B cell (primary cell): ENCODE measurements at regions not wholly inside any gene's neighbourhood (a gene's known extent, or its start where the extent isn't known, plus 50 kb on each side); places are given as distances from the start of the nearest gene placed in this dataset.

Experiments
- CTCF ChIP-seq: fragments of 200-600 bp; IDR thresholded peaks from one replicate; pipeline ENCODE4 v1.8.0; 2022; ENCODE audit warnings: antibody characterized with exemption, mild to moderate bottlenecking
- EZH2 ChIP-seq: IDR thresholded peaks from 2 replicates; pipeline ENCODE4 v1.6.1; 2012; ENCODE audit warnings: borderline replicate concordance, low read depth, mild to moderate bottlenecking, moderate library complexity, low read length; ENCODE audit not compliant: insufficient read depth, poor library complexity, severe bottlenecking

DNA sequence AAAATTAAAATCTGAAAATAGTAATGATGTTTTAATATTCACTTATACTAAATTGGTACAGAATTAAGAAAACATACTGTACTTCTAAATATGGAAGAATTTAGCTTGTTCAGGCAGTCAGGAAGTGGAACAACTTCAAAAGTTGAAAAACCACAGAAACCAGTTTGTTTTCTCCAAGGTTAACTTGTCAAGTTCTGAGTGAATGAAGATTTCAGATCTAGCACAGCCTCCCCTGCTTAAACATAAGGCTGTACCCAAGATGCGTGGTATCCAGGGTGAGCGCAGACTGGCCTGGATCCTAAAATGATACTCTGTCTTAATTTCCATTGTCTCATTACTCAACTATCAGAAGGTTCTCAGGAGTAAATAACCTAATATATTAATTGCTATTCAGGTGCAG is 730.7 kb upstream of the KIF2B start:
- TF ChIP-seq CTCF (no peak), EZH2 (no peak)
